Esophagus muscularis mucosa (tissue), 4 donors: ENCODE measurements at regions not wholly inside any gene's neighbourhood (a gene's known extent, or its start where the extent isn't known, plus 50 kb on each side); places are given as distances from the start of the nearest gene placed in this dataset.

Experiments
- DNase-seq: peaks from one replicate; pipeline ENCODE4 v3.0.0-alpha.2; 2017; ENCODE audit errors: extremely low spot score
- H3K27ac ChIP-seq, 4 donors: fragments of 200-600 bp; sonication (generic); replicated peaks in 1 of 4; 1 replicate in 3 of 4; 2 replicates in 1 of 4; pipeline ENCODE4 v1.5.1; 2016 to 2019; ENCODE audit warnings: mild to moderate bottlenecking in 1 of 4
- H3K27me3 ChIP-seq, 4 donors: fragments of 200-600 bp; sonication (generic); one replicate each; pipeline versions ENCODE4 v1.5.1 to v1.6.0; 2016 to 2019
- H3K36me3 ChIP-seq, 4 donors: fragments of 200-600 bp; sonication (generic); one replicate each; pipeline ENCODE4 v1.5.1; 2016 to 2019
- H3K4me1 ChIP-seq, 4 donors: fragments of 200-600 bp; sonication (generic); one replicate each; pipeline ENCODE4 v1.5.1; 2016 to 2019
- H3K4me3 ChIP-seq, 4 donors: fragments of 200-600 bp; sonication (generic); 1 replicate in 2 of 4; 2 replicates in 2 of 4; pipeline ENCODE4 v1.5.1; 2016 to 2019; ENCODE audit warnings: mild to moderate bottlenecking in 4 of 4, moderate library complexity in 1 of 4
- H3K9me3 ChIP-seq, 4 donors: fragments of 200-600 bp; sonication (generic); 1 replicate in 3 of 4; 2 replicates in 1 of 4; pipeline ENCODE4 v1.5.1; 2016 to 2019
- CTCF ChIP-seq, 3 experiments: fragments of 200-600 bp in 2 of 3; fragments of 450-650 bp in 1 of 3; sonication (generic) in 2 of 3; IDR thresholded peaks; one replicate each; pipeline ENCODE4 v1.5.1; 2017 to 2019; ENCODE audit warnings: antibody characterized with exemption in 3 of 3, mild to moderate bottlenecking in 2 of 3, moderate library complexity in 1 of 3
- EP300 ChIP-seq: sonication (generic); formaldehyde crosslinking; IDR thresholded peaks from one replicate; pipeline ENCODE4 v1.6.1; 2017; ENCODE audit warnings: antibody characterized with exemption
- POLR2A ChIP-seq: fragments of 450-650 bp; IDR thresholded peaks from one replicate; pipeline ENCODE4 v1.6.1; 2017; ENCODE audit warnings: antibody characterized with exemption, moderate library complexity, mild to moderate bottlenecking, low read depth
- POLR2AphosphoS5 ChIP-seq, 2 donors: sonication (generic); formaldehyde crosslinking; IDR thresholded peaks; one replicate each; pipeline ENCODE4 v1.6.1; 2017; ENCODE audit warnings: antibody characterized with exemption in 2 of 2
- WGBS: methylation state at CpG from one replicate; pipeline ENCODE4 v1.1.5; 2018; 5-methylcytosine and 5-hydroxymethylcytosine counted together
- intact Hi-C: fragments of 100-400 bp; cut with DNase I; formaldehyde crosslinking; loops from one replicate; pipeline ENCODE4 v1.15.1; 2023

- no peaks in the 10 kb centered on the region for H3K9me3 ChIP-seq
- DNase-seq: no peak
- H3K27ac ChIP-seq: no peak overlapping the region
- H3K4me3 ChIP-seq: no peak overlapping the region
- H3K4me1 ChIP-seq: no peaks in the 10 kb centered on the region
- H3K27me3 ChIP-seq: no peaks in the 10 kb centered on the region
- TF ChIP-seq POLR2AphosphoS5 (IDR thresholded peaks at IDR 0.05) (no peak), POLR2A (no peak), CTCF (IDR thresholded peaks at IDR 0.05) (no peak)
- intact Hi-C loops: no loop called here
- no peaks in the 10 kb centered on the region for H3K36me3 ChIP-seq
- 86% methylated on average over 2 of the region's 2 CpGs for WGBS
Observed at GRCh38 chr13:82292334-82292733, 1589.9 kb downstream of the SLITRK1 start.

GRCh38 chr13:82291852-82292251 lies 1590.4 kb downstream of the SLITRK1 start:
- H3K9me3 ChIP-seq: no peaks in the 10 kb centered on the region
- intact Hi-C loops: no loop called here
- no peak overlapping the region for H3K27ac ChIP-seq
- TF ChIP-seq POLR2AphosphoS5 (IDR thresholded peaks at IDR 0.05) (no peak), POLR2A (no peak), CTCF (IDR thresholded peaks at IDR 0.05) (no peak), EP300 (no peak)
- H3K4me3 ChIP-seq: no peak overlapping the region
- DNase-seq: no peak
- H3K27me3 ChIP-seq: no peaks in the 10 kb centered on the region
- 85% methylated on average over 3 of the region's 3 CpGs for whole genome bisulfite sequencing
- H3K36me3 ChIP-seq: no peaks in the 10 kb centered on the region
- no peaks in the 10 kb centered on the region for H3K4me1 ChIP-seq

- 82% methylated on average over 4 of the region's 6 CpGs for WGBS
- no peak for DNase-seq
- no peaks in the 10 kb centered on the region for H3K9me3 ChIP-seq
- H3K27me3 ChIP-seq: no peaks in the 10 kb centered on the region
- H3K4me3 ChIP-seq: no peak overlapping the region
- no peaks in the 10 kb centered on the region for H3K36me3 ChIP-seq
- no peak for TF ChIP-seq POLR2A
- TF ChIP-seq CTCF (IDR thresholded peaks at IDR 0.05): no peak
- TF ChIP-seq POLR2AphosphoS5 (IDR thresholded peaks at IDR 0.05): no peak
- TF ChIP-seq EP300: no peak
- no peak overlapping the region for H3K27ac ChIP-seq
- intact Hi-C loops: no loop called here
- H3K4me1 ChIP-seq: no peaks in the 10 kb centered on the region
Observed at GRCh38 chr13:82275644-82276043, 1606.6 kb downstream of the SLITRK1 start.

GRCh38 chr13:82259284-82259683 lies 1623.0 kb downstream of the SLITRK1 start:
- intact Hi-C loops: no loop called here
- no peak for DNase-seq
- 94% methylated on average over 13 of the region's 13 CpGs for WGBS
- H3K9me3 ChIP-seq: no peaks in the 10 kb centered on the region
- H3K27me3 ChIP-seq: no peaks in the 10 kb centered on the region
- H3K4me1 ChIP-seq: no peaks in the 10 kb centered on the region
- no peak for TF ChIP-seq POLR2A
- TF ChIP-seq EP300: no peak
- no peak for TF ChIP-seq CTCF (IDR thresholded peaks at IDR 0.05)
- no peak for TF ChIP-seq POLR2AphosphoS5 (IDR thresholded peaks at IDR 0.05)
- no peak overlapping the region for H3K27ac ChIP-seq
- H3K4me3 ChIP-seq: no peak overlapping the region
- H3K36me3 ChIP-seq: no peaks in the 10 kb centered on the region

GRCh38 chr13:82257790-82258507 lies 1624.3 kb downstream of the SLITRK1 start:
- Histone ChIP-seq H3K36me3 (no peaks in the 10 kb centered on the region), H3K9me3 (no peaks in the 10 kb centered on the region), H3K27me3 (no peaks in the 10 kb centered on the region), H3K4me1 (no peaks in the 10 kb centered on the region), H3K4me3 (no peak overlapping the region), H3K27ac (no peak overlapping the region)
- TF ChIP-seq EP300: no peak
- TF ChIP-seq POLR2A: no peak
- no peak for TF ChIP-seq POLR2AphosphoS5 (IDR thresholded peaks at IDR 0.05)
- TF ChIP-seq CTCF (IDR thresholded peaks at IDR 0.05): no peak
- WGBS: 97% methylated on average over 36 of the region's 56 CpGs
- DNase-seq: no peak
- intact Hi-C loops: no loop called here
